ENCODE measurements at regions not wholly inside any gene's neighbourhood (a gene's known extent, or its start where the extent isn't known, plus 50 kb on each side); places are given as distances from the start of the nearest gene placed in this dataset.
A peak's percentile ranks its signal among the peaks of the same experiment; 100 is the strongest.

- no peak overlapping the region for H3K4me3 ChIP-seq (ENCODE audit: insufficient read depth in 1 of 2, low read depth in 1 of 2, low read length in 2 of 2)
- H3K9ac ChIP-seq (ENCODE audit: low read length) = no peak overlapping the region
- H2AK5ac ChIP-seq (ENCODE audit: low read length, severe bottlenecking) = no peak overlapping the region
- peak overlapping the region; percentile 3 for H2AFZ ChIP-seq (ENCODE audit: low read depth, low read length)
- no peaks in the 10 kb centered on the region for H3K36me3 ChIP-seq (ENCODE audit: control insufficient read depth in 1 of 2, insufficient read depth in 2 of 2, low read depth in 1 of 2, low read length in 2 of 2)
- peak overlapping the region; percentile 76 to 95 for H2BK12ac ChIP-seq (ENCODE audit: low read length in 2 of 2)
- no peak for DNase-seq
- peak overlapping the region; percentile 73 for H2BK15ac ChIP-seq (ENCODE audit: low read depth, poor library complexity, severe bottlenecking)
- H3K18ac ChIP-seq (ENCODE audit: low read depth in 1 of 2, low read length in 2 of 2) = peak overlapping the region; percentile 79 to 91
- no peak overlapping the region for H2BK5ac ChIP-seq (ENCODE audit: low read depth, low read length, poor library complexity, severe bottlenecking)
- peak overlapping the region; percentile 74 for H4K8ac ChIP-seq (ENCODE audit: low read length)
- peak overlapping the region; percentile 99 for H4K91ac ChIP-seq (ENCODE audit: low read length)
- H3K27ac ChIP-seq (ENCODE audit: low read length, poor library complexity, severe bottlenecking) = no peak overlapping the region
- H3K4me1 ChIP-seq (ENCODE audit: control insufficient read depth, insufficient read depth, low read depth, low read length) = peaks cover 10% of the 10 kb centered on the region
- H3K14ac ChIP-seq (ENCODE audit: low read length in 2 of 2) = peak overlapping the region in 1 of 2 experiments; percentile 13
- no peak overlapping the region for H2BK120ac ChIP-seq (ENCODE audit: low read depth, low read length)
- H3K23ac ChIP-seq (ENCODE audit: low read length in 2 of 2) = peak overlapping the region in 1 of 2 experiments; percentile 29
- WGBS = 80% methylated on average over 13 of the region's 13 CpGs
- H3K79me1 ChIP-seq (replicated peaks; ENCODE audit: low read length, poor library complexity, severe bottlenecking) = no peaks in the 10 kb centered on the region
- peak overlapping the region; percentile 27 to 85 for H3K4ac ChIP-seq (ENCODE audit: low read depth in 1 of 2, low read length in 2 of 2)
- no peaks in the 10 kb centered on the region for H3K27me3 ChIP-seq (ENCODE audit: control insufficient read depth in 1 of 2, insufficient read depth in 1 of 2, low read length in 2 of 2)
- no peaks in the 10 kb centered on the region for H3K9me3 ChIP-seq (ENCODE audit: control insufficient read depth, low read length)
- no peak overlapping the region for H3K4me2 ChIP-seq (ENCODE audit: low read length, poor library complexity, severe bottlenecking)
Measured at GRCh38 chr1:54462597-54463258, 56.5 kb upstream of the SSBP3 start.

DNA sequence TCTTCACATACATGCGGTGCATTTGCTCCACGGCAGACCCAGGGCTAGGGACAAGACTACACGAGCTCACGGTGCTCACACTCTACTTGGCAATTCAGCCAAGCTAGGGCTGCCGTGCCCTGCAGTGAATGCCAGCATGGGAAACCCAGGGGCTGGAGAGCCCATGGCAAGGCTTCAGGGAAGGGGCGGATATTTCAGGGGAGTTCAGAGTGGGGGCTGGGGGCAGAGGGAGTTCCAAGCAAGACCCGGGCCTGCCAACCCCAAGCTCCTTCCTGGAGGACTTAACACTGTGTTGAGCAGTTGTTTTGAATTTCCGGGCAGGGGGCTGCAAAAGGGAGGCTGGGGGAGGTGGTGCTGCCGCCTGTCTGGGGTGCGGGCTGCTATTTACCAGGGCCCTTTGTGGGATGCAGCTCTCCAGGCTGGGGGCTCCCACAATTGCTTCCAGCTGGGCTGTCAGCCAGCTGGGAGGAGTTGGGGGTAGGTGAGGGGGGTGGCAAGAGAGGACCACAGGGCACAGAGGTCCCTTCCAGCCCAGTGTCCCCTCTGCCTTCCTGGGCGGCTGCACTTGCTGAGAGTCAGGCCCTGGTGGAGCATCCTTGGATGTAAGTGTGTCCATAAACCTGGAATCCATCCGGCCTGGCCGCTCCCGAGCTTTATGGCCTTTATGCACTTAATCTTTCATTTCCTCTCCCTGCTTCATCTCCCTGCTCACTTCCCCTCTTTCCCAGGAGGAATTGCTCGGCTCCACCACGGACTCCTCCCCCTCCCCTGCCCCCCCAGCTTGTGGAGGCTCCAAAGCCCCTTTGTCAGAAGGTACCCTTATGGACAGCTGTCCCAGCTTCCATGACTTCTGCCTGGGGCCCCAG is 55.8 kb upstream of the SSBP3 start:
- Histone ChIP-seq H2BK120ac (ENCODE audit: low read depth, low read length) (peak overlapping the region; percentile 71), H3K9ac (ENCODE audit: low read length) (no peak overlapping the region), H2BK5ac (ENCODE audit: low read depth, low read length, poor library complexity, severe bottlenecking) (no peak overlapping the region), H3K4me2 (ENCODE audit: low read length, poor library complexity, severe bottlenecking) (no peak overlapping the region), H3K27ac (ENCODE audit: low read length, poor library complexity, severe bottlenecking) (no peak overlapping the region), H3K4me1 (ENCODE audit: control insufficient read depth, insufficient read depth, low read depth, low read length) (peaks cover 10% of the 10 kb centered on the region), H3K4ac (ENCODE audit: low read depth in 1 of 2, low read length in 2 of 2) (peak overlapping the region; percentile 32 to 85), H4K8ac (ENCODE audit: low read length) (peak overlapping the region; percentile 74), H3K36me3 (ENCODE audit: control insufficient read depth in 1 of 2, insufficient read depth in 2 of 2, low read depth in 1 of 2, low read length in 2 of 2) (no peaks in the 10 kb centered on the region), H4K91ac (ENCODE audit: low read length) (peak overlapping the region; percentile 99), H3K27me3 (ENCODE audit: control insufficient read depth in 1 of 2, insufficient read depth in 1 of 2, low read length in 2 of 2) (no peaks in the 10 kb centered on the region), H3K4me3 (ENCODE audit: insufficient read depth in 1 of 2, low read depth in 1 of 2, low read length in 2 of 2) (peak overlapping the region in 1 of 2 experiments; percentile 26), H2BK15ac (ENCODE audit: low read depth, poor library complexity, severe bottlenecking) (peak overlapping the region; percentile 73), H2AK5ac (ENCODE audit: low read length, severe bottlenecking) (no peak overlapping the region), H3K18ac (ENCODE audit: low read depth in 1 of 2, low read length in 2 of 2) (peak overlapping the region; percentile 52 to 91), H2BK12ac (ENCODE audit: low read length in 2 of 2) (peak overlapping the region; percentile 75 to 76), H2AFZ (ENCODE audit: low read depth, low read length) (peak overlapping the region; percentile 3), H3K23ac (ENCODE audit: low read length in 2 of 2) (no peak overlapping the region), H3K79me1 (replicated peaks; ENCODE audit: low read length, poor library complexity, severe bottlenecking) (no peaks in the 10 kb centered on the region), H3K14ac (ENCODE audit: low read length in 2 of 2) (peak overlapping the region in 1 of 2 experiments; percentile 63), H3K9me3 (ENCODE audit: control insufficient read depth, low read length) (no peaks in the 10 kb centered on the region)
- WGBS = 51% methylated on average over 16 of the region's 16 CpGs
- no peak for DNase-seq

DNA sequence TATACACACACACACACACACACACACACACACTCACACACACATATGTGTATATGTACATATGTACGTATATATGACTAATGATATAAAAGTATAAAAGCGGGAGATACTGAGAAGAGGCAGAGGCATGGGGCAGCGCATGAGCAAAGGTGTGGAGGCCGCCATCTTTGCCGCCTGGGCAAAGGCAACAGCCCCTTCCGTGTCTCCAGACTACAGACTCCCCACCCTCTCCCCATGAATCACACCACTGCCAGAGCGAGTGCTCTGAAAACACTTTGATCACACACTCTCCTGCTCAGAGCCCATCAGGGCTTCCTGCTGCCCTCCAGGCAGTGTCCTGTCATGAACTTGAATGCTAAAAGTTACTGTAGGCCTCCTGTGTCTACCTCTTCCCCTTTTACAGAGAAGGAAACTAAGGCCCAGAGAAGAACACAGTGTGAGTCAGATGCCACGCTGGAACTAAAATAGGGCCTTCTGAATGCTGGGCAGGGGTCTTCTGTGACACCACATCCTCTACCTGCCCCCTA is 54.7 kb upstream of the SSBP3 start:
- H3K36me3 ChIP-seq (ENCODE audit: control insufficient read depth in 1 of 2, insufficient read depth in 2 of 2, low read depth in 1 of 2, low read length in 2 of 2) = no peaks in the 10 kb centered on the region
- peak overlapping the region; percentile 13 for H2BK120ac ChIP-seq (ENCODE audit: low read depth, low read length)
- no peak overlapping the region for H3K14ac ChIP-seq (ENCODE audit: low read length in 2 of 2)
- DNase-seq = no peak
- H3K9me3 ChIP-seq (ENCODE audit: control insufficient read depth, low read length) = no peaks in the 10 kb centered on the region
- H4K8ac ChIP-seq (ENCODE audit: low read length) = peak overlapping the region; percentile 83
- H3K79me1 ChIP-seq (replicated peaks; ENCODE audit: low read length, poor library complexity, severe bottlenecking) = no peaks in the 10 kb centered on the region
- H3K4me2 ChIP-seq (ENCODE audit: low read length, poor library complexity, severe bottlenecking) = no peak overlapping the region
- H3K27me3 ChIP-seq (ENCODE audit: control insufficient read depth in 1 of 2, insufficient read depth in 1 of 2, low read length in 2 of 2) = no peaks in the 10 kb centered on the region
- H3K18ac ChIP-seq (ENCODE audit: low read depth in 1 of 2, low read length in 2 of 2) = peak overlapping the region in 1 of 2 experiments; percentile 0
- H3K9ac ChIP-seq (ENCODE audit: low read length) = no peak overlapping the region
- H2BK15ac ChIP-seq (ENCODE audit: low read depth, poor library complexity, severe bottlenecking) = no peak overlapping the region
- H2AK5ac ChIP-seq (ENCODE audit: low read length, severe bottlenecking) = no peak overlapping the region
- peaks cover 12% of the 10 kb centered on the region for H3K4me1 ChIP-seq (ENCODE audit: control insufficient read depth, insufficient read depth, low read depth, low read length)
- no peak overlapping the region for H2BK5ac ChIP-seq (ENCODE audit: low read depth, low read length, poor library complexity, severe bottlenecking)
- no peak overlapping the region for H3K4me3 ChIP-seq (ENCODE audit: insufficient read depth in 1 of 2, low read depth in 1 of 2, low read length in 2 of 2)
- H2AFZ ChIP-seq (ENCODE audit: low read depth, low read length) = no peak overlapping the region
- no peak overlapping the region for H3K27ac ChIP-seq (ENCODE audit: low read length, poor library complexity, severe bottlenecking)
- peak overlapping the region; percentile 20 to 46 for H3K4ac ChIP-seq (ENCODE audit: low read depth in 1 of 2, low read length in 2 of 2)
- no peak overlapping the region for H2BK12ac ChIP-seq (ENCODE audit: low read length in 2 of 2)
- 69% methylated on average over 7 of the region's 8 CpGs for WGBS
- no peak overlapping the region for H4K91ac ChIP-seq (ENCODE audit: low read length)
- H3K23ac ChIP-seq (ENCODE audit: low read length in 2 of 2) = no peak overlapping the region

GRCh38 chr1:54460351-54460750 is 54.2 kb upstream of the SSBP3 start:
- peak overlapping the region; percentile 37 for H4K91ac ChIP-seq (ENCODE audit: low read length)
- H3K4ac ChIP-seq (ENCODE audit: low read depth in 1 of 2, low read length in 2 of 2) = no peak overlapping the region
- no peak overlapping the region for H3K27ac ChIP-seq (ENCODE audit: low read length, poor library complexity, severe bottlenecking)
- no peak overlapping the region for H3K4me3 ChIP-seq (ENCODE audit: insufficient read depth in 1 of 2, low read depth in 1 of 2, low read length in 2 of 2)
- H3K79me1 ChIP-seq (replicated peaks; ENCODE audit: low read length, poor library complexity, severe bottlenecking) = no peaks in the 10 kb centered on the region
- H3K9ac ChIP-seq (ENCODE audit: low read length) = no peak overlapping the region
- H2BK15ac ChIP-seq (ENCODE audit: low read depth, poor library complexity, severe bottlenecking) = no peak overlapping the region
- H4K8ac ChIP-seq (ENCODE audit: low read length) = peak overlapping the region; percentile 10
- H2BK12ac ChIP-seq (ENCODE audit: low read length in 2 of 2) = peak overlapping the region in 1 of 2 experiments; percentile 18
- H2BK5ac ChIP-seq (ENCODE audit: low read depth, low read length, poor library complexity, severe bottlenecking) = no peak overlapping the region
- no peak overlapping the region for H2AK5ac ChIP-seq (ENCODE audit: low read length, severe bottlenecking)
- 100% methylated on average over 1 of the region's 2 CpGs for WGBS
- peak overlapping the region; percentile 11 for H2BK120ac ChIP-seq (ENCODE audit: low read depth, low read length)
- no peaks in the 10 kb centered on the region for H3K36me3 ChIP-seq (ENCODE audit: control insufficient read depth in 1 of 2, insufficient read depth in 2 of 2, low read depth in 1 of 2, low read length in 2 of 2)
- H3K18ac ChIP-seq (ENCODE audit: low read depth in 1 of 2, low read length in 2 of 2) = peak overlapping the region; percentile 16 to 65
- DNase-seq = no peak
- H3K14ac ChIP-seq (ENCODE audit: low read length in 2 of 2) = no peak overlapping the region
- H3K4me1 ChIP-seq (ENCODE audit: control insufficient read depth, insufficient read depth, low read depth, low read length) = peaks cover 10% of the 10 kb centered on the region
- H3K23ac ChIP-seq (ENCODE audit: low read length in 2 of 2) = no peak overlapping the region
- no peak overlapping the region for H3K4me2 ChIP-seq (ENCODE audit: low read length, poor library complexity, severe bottlenecking)
- no peaks in the 10 kb centered on the region for H3K9me3 ChIP-seq (ENCODE audit: control insufficient read depth, low read length)
- no peaks in the 10 kb centered on the region for H3K27me3 ChIP-seq (ENCODE audit: control insufficient read depth in 1 of 2, insufficient read depth in 1 of 2, low read length in 2 of 2)
- no peak overlapping the region for H2AFZ ChIP-seq (ENCODE audit: low read depth, low read length)
